Endothelial cell of umbilical vein (primary cell): ENCODE measurements at regions not wholly inside any gene's neighbourhood (a gene's known extent, or its start where the extent isn't known, plus 50 kb on each side); places are given as distances from the start of the nearest gene placed in this dataset.

Experiments
- BruUV-seq: library from RNA; stranded (reverse); fragments of 400-500 nt; replicated peaks from 2 replicates; lab custom pipeline; 2021; lab: Mats Ljungman, UMichigan
- CTCF ChIA-PET: fragments of 300-600, 350-600 bp; sonication (Branson Sonifier 250); formaldehyde crosslinking; loops from one replicate; lab custom pipeline; 2021; ENCODE audit warnings: antibody characterized with exemption, inconsistent platforms; lab: Charles Lee
- POLR2A ChIA-PET: fragments of 300-600, 350-600 bp; sonication (Branson Sonifier 250); formaldehyde crosslinking; loops from one replicate; lab custom pipeline; 2021; ENCODE audit warnings: antibody characterized with exemption, inconsistent platforms; lab: Charles Lee
- DNase-seq: peaks from one replicate; pipeline ENCODE4 v3.0.0-alpha.2; 2011; ENCODE audit warnings: low read depth, low spot score
- FAIRE-seq: peaks from 2 replicates; lab custom pipeline; 2011; peaks lifted over from hg19 to GRCh38; lab: Jason Lieb, UNC
- H2AFZ ChIP-seq: 2 replicates; pipeline ENCODE4 v1.6.0; 2012; ENCODE audit warnings: low read depth, low read length, control low read depth, inconsistent platforms
- H3K27ac ChIP-seq: 2 replicates; pipeline ENCODE4 v1.5.1; 2011; ENCODE audit warnings: low read depth, mild to moderate bottlenecking, control low read depth, low read length, moderate library complexity; ENCODE audit not compliant: insufficient read depth
- H3K27me3 ChIP-seq, 2 experiments: 2 replicates each; pipeline versions ENCODE4 v1.6.0 to v1.6.1; 2011; ENCODE audit warnings: low read length in 2 of 2, mixed read lengths in 1 of 2; ENCODE audit not compliant: control insufficient read depth in 2 of 2, insufficient read depth in 2 of 2
- H3K36me3 ChIP-seq, 2 experiments: 2 replicates in 1 of 2; 3 replicates in 1 of 2; pipeline ENCODE4 v1.5.1; 2011; ENCODE audit warnings: low read length in 2 of 2, mild to moderate bottlenecking in 1 of 2, moderate library complexity in 1 of 2; ENCODE audit not compliant: control insufficient read depth in 2 of 2, insufficient read depth in 2 of 2; ENCODE audit errors: extremely low read depth in 1 of 2
- H3K4me1 ChIP-seq: 3 replicates; pipeline ENCODE4 v1.5.1; 2011; ENCODE audit warnings: mild to moderate bottlenecking, low read length; ENCODE audit not compliant: control insufficient read depth, insufficient read depth; ENCODE audit errors: extremely low read depth
- H3K4me2 ChIP-seq: 2 replicates; pipeline ENCODE4 v1.6.1; 2011; ENCODE audit warnings: low read length, control low read depth, mixed read lengths; ENCODE audit not compliant: insufficient read depth
- H3K4me3 ChIP-seq, 3 experiments: fragments of 200-600 bp in 1 of 3; sonication (generic), shearing (Covaris generic) in 1 of 3; replicated peaks in 1 of 3; 2 replicates each; pipeline ENCODE4 v1.5.1; 2011 to 2016; ENCODE audit warnings: control low read depth in 3 of 3, low read length in 3 of 3, mild to moderate bottlenecking in 2 of 3, inconsistent platforms in 1 of 3, low read depth in 1 of 3, moderate library complexity in 1 of 3; ENCODE audit not compliant: insufficient read depth in 1 of 3
- H3K79me2 ChIP-seq: 2 replicates; pipeline ENCODE4 v1.6.0; 2012; ENCODE audit warnings: low read length, inconsistent platforms; ENCODE audit not compliant: control insufficient read depth, insufficient read depth
- H3K9ac ChIP-seq: replicated peaks from 2 replicates; pipeline ENCODE3; 2011; ENCODE audit warnings: low read length, control low read depth; ENCODE audit not compliant: insufficient read depth; ENCODE audit errors: extremely low read depth
- H3K9me1 ChIP-seq: replicated peaks from 3 replicates; pipeline ENCODE4 v1.6.0; 2011; ENCODE audit warnings: mild to moderate bottlenecking, low read length; ENCODE audit not compliant: control insufficient read depth, insufficient read depth; ENCODE audit errors: extremely low read depth
- H3K9me3 ChIP-seq: replicated peaks from 2 replicates; pipeline ENCODE4 v1.5.1; 2012; ENCODE audit warnings: low read length, inconsistent platforms; ENCODE audit not compliant: control insufficient read depth, insufficient read depth
- H4K20me1 ChIP-seq: replicated peaks from 2 replicates; pipeline ENCODE3; 2011; ENCODE audit warnings: mild to moderate bottlenecking, low read length; ENCODE audit not compliant: control insufficient read depth, insufficient read depth; ENCODE audit errors: extremely low read depth
- CTCF ChIP-seq, 2 donors: IDR thresholded peaks; 1 replicate in 1 of 2; 2 replicates in 1 of 2; pipeline ENCODE4 v1.5.1; 2011; ENCODE audit warnings: low read length in 2 of 2, mild to moderate bottlenecking in 2 of 2, moderate library complexity in 2 of 2, control low read depth in 1 of 2, inconsistent platforms in 1 of 2, low read depth in 1 of 2; ENCODE audit not compliant: insufficient read depth in 1 of 2; ENCODE audit errors: extremely low read depth in 1 of 2
- EZH2 ChIP-seq: IDR thresholded peaks from 2 replicates; pipeline ENCODE4 v1.6.1; 2012; ENCODE audit warnings: borderline replicate concordance, low read depth, mild to moderate bottlenecking, moderate library complexity, low read length, inconsistent platforms; ENCODE audit not compliant: severe bottlenecking
- FOS ChIP-seq: IDR thresholded peaks from 2 replicates; pipeline ENCODE4 v1.6.1; 2011; ENCODE audit warnings: mild to moderate bottlenecking, low read length, moderate library complexity, borderline replicate concordance; ENCODE audit not compliant: insufficient read depth
- GATA2 ChIP-seq: IDR thresholded peaks from 2 replicates; pipeline ENCODE4 v1.7.0; 2011; ENCODE audit warnings: low read depth, mild to moderate bottlenecking, moderate library complexity, mixed read lengths, low read length; ENCODE audit not compliant: insufficient read length, insufficient read depth
- JUN ChIP-seq: IDR thresholded peaks from 2 replicates; pipeline ENCODE4 v1.6.1; 2011; ENCODE audit warnings: borderline replicate concordance, low read depth; ENCODE audit not compliant: insufficient read length, insufficient read depth
- MAX ChIP-seq: IDR thresholded peaks from 2 replicates; pipeline ENCODE4 v1.6.1; 2011; ENCODE audit not compliant: insufficient read depth, insufficient read length
- MYC ChIP-seq: IDR thresholded peaks from one replicate; pipeline ENCODE4 v1.6.1; 2011; ENCODE audit warnings: mild to moderate bottlenecking, low read depth, low read length
- POLR2A ChIP-seq: IDR thresholded peaks from 2 replicates; pipeline ENCODE4 v1.6.1; 2012; ENCODE audit warnings: low read depth, mild to moderate bottlenecking, control low read depth, low read length
- POLR2AphosphoS5 ChIP-seq: IDR thresholded peaks from 2 replicates; pipeline ENCODE4 v1.6.1; 2012; ENCODE audit warnings: low read depth, mild to moderate bottlenecking, control low read depth, low read length, moderate library complexity; ENCODE audit not compliant: insufficient read depth
- dilution Hi-C: fragments of 300-500 bp; cut with MboI; formaldehyde crosslinking; loops from one replicate; pipeline ENCODE4 v1.15.0; 2019; ENCODE audit warnings: low sequenced_read_pairs; ENCODE audit not compliant: extremely low pct_ligation_motif_present
- intact Hi-C: fragments of 100-400 bp; cut with micrococcal nuclease; formaldehyde crosslinking; loops from one replicate; pipeline ENCODE4 v1.10.0; 2022

GRCh38 chr1:219109424-219110018 lies 64.2 kb upstream of the LYPLAL1 start:
- DNase-seq (no peak), FAIRE-seq (no peak)
- Histone ChIP-seq H3K9me1 (no peaks in the 10 kb centered on the region), H3K36me3 (no peaks in the 10 kb centered on the region), H3K9me3 (no peaks in the 10 kb centered on the region), H3K4me2 (no peak overlapping the region), H3K4me3 (no peak overlapping the region), H3K27ac (no peak overlapping the region), H3K4me1 (no peaks in the 10 kb centered on the region), H3K9ac (no peak overlapping the region), H3K79me2 (no peaks in the 10 kb centered on the region), H4K20me1 (no peaks in the 10 kb centered on the region), H3K27me3 (peaks cover 0 to 2% of the 10 kb centered on the region in 2 experiments), H2AFZ (no peak overlapping the region)
- POLR2A ChIA-PET: no interaction called here
- dilution Hi-C loops (no loop called here), intact Hi-C loops (no loop called here)
- TF ChIP-seq POLR2AphosphoS5 (no peak), GATA2 (no peak), CTCF (IDR thresholded peaks at IDR 0.05; ENCODE audit: extremely low read depth in 1 of 2, insufficient read depth in 1 of 2, low read depth in 1 of 2, low read length in 2 of 2) (no peak), MYC (no peak), JUN (no peak), EZH2 (no peak), MAX (no peak), FOS (no peak), POLR2A (no peak)
- CTCF ChIA-PET: interaction anchor here (0.7 to 1.9 kb wide), 3 partner anchors 9 to 458 kb away, joined by 3 to 7 read pairs (median 3); no protein-coding TSS in a partner anchor
- BruUV-seq: no TSS peak
